Activated CD8-positive, alpha-beta memory T cell treated with anti-CD3 and anti-CD28 coated beads for 4 hours (primary cell): ENCODE measurements at regions not wholly inside any gene's neighbourhood (a gene's known extent, or its start where the extent isn't known, plus 50 kb on each side); places are given as distances from the start of the nearest gene placed in this dataset.
"Not testable (repeated sequence)": the region's sequence is repeated elsewhere in the genome, so short reads cannot be mapped to it uniquely, and the experiment has no call there.

Experiments used
- DNase-seq, 2 donors: peaks; one replicate each; pipeline ENCODE4 v3.0.0-alpha.2; 2020; ENCODE audit warnings: low read depth in 2 of 2

DNA sequence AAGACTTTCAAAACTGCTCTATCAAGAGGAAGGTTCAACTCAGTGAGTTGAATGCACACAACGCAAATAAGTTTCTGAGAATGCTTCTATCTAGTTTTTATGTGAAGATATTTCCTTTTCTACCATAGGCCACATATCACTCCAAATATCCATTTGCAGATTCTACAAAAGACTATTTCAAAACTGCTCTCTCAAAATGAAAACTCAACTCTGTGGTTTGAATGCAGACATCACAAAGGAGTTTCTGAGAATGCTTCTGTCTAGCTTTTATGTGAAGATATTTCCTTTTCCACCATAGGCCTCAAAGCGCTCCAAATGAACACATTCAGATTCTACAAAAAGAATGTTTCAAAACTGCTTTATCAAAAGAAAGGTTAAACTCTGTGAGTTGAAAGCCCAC is 1093.1 kb upstream of the DEFB115 start:
- DNase-seq: not testable (repeated sequence)

DNA sequence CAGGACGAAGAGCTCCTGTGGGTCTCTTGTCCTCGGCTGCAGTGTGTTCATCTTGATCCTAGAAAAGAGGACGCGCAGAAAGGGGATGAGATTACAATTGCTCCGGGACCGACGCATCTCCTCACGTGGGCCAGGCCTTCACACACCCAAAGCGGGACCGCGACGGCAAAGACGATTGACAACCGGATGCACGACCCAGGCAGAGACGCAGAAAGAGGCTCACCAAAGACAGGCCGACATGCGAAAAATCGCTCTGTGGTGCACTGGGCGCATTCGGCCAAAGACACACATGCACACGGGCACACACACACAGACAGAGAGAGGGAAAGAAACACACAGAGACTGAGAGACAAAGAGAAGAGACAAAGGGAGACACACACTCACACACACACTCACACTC is 1089.9 kb upstream of the DEFB115 start:
- no peak for DNase-seq

DNA sequence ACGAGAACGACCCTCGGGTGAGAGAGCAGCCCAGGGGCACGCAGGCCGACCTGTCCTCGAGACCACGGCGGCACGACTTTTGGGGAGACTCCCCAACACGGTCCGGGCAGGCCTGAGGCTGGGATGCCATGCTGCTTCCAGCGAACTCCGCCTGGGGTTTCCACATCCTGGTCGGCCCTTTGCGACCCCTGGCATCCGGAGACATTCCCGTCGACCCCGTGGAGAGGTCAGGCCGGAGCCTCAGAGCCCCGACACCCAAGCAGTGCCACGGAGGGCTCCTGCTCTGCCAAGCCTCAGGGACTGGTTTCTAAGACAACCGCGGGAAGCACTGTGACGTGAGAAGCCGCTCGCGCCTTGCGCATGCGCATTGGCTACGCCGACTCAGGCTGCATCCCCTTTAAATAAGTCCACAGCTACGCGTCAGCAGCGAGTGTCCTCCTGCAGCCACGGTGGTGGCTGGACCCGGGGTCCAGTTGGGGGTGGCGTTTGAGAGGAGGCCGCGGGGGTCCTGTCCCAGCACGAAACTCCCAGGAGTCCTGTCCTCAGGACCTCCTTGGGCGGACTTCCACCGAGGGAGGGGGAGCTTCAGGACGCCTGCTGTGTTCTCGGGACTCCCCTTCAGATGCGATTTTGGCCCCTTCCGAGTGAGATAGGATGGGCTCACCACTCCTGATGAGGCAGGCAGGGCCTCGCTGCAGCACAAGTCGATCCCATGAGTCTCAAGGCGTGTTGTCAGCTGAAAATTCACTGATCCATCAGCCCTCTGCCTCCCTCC is 1089.3 kb upstream of the DEFB115 start:
- DNase-seq: peak in 1 of 2 donors; percentile 28

DNA sequence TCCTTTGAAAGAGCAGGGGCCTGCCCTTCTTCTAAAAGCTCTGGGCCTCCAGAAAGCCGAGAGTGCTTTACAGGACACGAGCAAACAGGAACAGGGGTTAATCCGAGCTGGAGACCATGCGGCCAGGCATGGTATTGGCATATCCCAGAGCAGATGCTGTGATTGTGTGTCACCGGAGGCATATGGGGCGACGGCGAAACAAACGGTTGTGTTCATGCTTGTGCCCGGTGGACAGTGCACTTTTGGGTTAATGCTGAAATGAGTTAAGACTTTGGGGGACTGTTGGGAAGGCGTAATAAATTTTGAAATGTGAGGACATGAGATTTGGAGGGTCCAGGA is 1088.7 kb upstream of the DEFB115 start:
- no peak for DNase-seq

DNA sequence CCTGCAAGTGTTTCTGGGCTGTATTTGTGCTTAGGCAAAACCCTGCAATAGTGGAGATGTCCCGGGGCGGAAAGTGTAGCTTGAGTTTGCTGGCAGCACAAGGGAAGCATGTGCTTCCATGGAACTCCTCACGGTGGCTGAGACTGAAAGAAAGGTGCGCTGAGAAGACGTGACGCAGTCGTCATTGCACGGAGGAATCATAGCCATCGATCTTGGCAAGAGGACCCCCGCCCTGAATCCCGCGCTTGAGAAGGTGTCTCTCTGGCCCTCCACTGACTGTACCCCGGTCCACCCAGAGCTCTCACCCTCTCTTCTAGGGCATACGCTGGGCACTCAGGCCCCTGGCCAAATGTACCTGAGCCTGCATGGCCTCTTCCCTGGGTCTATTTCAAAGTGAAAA is 1081.8 kb upstream of the DEFB115 start:
- DNase-seq: no peak

DNA sequence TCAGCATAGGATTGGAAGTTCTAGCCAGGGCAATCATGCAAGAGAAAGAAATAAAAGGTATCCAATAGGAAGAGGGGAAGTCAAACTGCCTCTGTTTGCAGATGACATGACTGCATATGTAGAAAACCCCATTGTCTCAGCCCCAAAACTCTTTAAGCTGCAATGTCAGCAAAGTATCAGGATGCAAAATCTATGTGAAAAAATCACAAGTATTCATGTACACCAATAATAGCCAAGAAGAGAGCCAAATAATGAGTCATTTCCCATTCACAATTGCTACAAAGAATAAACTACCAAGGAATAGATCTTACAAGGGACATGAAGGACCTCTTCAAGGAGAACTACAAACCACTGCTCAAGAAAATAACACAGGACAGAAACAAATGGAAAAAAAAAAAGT is 1074.3 kb upstream of the DEFB115 start:
- DNase-seq: not testable (repeated sequence)

DNA sequence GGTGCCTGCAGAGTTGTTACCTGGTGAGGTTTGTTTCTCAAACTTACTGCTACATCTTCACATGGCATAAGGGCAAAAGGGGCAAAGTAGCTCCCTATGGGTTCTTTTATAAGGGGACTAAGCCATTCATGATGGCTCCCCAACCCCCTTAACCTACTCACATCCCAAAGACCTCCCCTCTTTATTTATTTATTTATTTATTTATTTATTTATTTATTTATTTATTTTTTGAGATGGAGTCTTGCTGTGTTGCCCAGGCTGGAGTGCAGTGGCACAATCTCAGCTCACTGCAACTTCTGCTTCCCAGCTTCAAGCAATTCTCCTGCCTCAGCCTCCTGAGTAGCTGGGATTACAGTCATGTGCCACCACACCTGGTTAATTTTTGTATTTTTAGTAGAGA is 1065.7 kb upstream of the DEFB115 start:
- not testable (repeated sequence) for DNase-seq

DNA sequence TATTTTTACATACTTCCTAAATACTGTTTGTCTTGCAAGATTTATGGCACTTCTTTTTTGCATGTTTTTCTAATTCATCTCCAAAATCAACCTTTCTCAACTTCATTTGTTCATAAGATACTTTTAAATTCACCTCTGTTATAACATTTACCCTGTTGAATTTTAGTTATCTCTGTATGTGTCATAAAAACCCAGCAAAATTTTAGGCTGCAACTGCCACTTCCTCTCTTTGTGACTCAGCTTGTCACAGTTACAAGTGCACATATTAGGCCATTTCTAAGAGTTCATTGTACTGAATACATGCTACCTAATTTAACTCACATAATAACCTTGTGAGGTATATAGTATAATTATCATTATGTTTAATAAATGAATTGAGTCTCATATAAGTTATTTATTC is 1023.0 kb upstream of the DEFB115 start:
- DNase-seq: not testable (repeated sequence)

DNA sequence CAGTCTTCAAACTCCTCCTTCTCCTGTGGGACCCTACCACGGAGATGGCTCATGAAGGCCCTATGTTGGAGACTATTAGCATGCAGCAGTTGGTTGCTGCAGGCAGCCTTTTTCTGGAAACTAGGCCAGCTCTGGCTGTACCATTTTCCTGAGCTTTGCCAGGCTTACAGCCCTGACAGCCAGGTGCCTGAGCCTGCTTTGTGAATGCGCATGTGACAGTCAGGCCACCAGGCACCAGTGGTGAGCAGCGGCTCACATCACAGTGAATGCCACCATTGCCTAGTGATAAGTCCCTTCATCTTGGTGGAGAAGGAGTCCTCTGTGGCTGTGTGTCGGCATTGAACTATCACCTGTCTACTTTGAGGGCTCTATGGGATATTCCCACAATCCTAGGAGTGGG is 982.4 kb upstream of the DEFB115 start:
- DNase-seq: not testable (repeated sequence)

DNA sequence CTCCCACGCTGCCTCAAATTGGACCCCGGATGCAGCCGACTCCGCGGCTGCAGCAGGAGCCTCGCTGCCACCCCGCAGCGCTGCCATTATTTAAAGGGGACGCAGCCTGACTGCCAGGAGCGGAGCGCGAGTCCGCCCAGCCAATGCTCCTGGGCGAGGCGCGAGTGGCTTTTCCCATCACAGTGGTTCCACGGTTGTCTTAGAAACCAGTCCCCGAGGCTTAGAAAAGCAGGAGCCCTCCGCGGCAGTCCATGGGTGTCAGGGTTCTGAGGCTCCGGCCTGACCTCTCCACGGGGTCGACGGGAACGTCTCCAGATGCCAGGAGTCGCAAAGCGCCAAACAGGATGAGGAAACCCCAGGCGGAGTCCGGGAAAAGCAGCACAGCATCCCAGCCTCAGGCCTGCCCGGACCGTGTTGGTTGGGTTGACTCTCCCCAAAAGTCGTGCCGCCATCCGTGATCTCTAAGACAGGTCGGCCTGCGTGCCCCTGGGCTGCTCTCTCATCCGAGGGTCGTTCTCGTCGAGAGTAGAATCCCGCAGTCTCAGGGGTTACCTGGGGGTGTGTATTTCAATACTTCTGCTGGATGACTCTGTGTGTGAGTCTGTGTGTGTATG is 975.8 kb upstream of the DEFB115 start:
- no peak for DNase-seq

DNA sequence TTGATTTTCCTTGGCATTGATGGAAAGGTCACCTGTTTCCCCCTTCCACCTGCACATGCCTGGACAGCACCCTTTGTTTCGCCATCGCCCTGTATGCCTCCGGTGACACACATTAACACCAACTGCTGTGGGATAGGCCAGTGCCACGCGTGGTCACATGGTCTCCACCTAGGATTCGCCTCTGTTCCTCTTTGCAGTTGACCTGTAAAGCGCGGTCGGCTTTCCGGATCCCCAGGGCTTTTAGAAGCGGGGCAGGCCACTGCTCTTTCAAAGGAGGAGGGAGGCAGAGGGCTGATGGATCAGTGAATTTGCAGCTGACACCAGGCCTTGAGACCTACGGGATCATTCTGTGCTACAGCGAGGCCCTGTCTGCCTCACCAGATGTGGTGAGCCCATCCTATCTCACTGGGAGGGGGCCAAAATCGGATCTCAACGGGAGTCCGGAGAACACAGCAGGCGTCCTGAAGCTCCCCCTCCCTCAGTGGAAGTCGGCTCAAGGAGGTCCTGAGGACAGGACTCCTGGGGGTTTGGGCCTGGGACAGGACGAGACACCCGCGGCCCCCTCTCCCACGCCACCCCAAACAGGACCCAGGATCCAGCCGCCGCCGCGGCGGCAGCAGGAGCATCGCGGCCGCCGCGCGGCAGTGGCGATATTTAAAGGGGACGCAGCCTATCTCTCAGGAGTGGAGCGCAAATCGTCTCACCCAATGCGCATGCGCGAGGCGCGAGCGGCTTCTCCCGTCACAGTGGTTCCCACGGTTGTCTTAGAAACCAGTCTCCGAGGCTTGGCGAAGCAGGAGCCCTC is 973.8 kb upstream of the DEFB115 start:
- DNase-seq: peak; percentile 36 to 69

DNA sequence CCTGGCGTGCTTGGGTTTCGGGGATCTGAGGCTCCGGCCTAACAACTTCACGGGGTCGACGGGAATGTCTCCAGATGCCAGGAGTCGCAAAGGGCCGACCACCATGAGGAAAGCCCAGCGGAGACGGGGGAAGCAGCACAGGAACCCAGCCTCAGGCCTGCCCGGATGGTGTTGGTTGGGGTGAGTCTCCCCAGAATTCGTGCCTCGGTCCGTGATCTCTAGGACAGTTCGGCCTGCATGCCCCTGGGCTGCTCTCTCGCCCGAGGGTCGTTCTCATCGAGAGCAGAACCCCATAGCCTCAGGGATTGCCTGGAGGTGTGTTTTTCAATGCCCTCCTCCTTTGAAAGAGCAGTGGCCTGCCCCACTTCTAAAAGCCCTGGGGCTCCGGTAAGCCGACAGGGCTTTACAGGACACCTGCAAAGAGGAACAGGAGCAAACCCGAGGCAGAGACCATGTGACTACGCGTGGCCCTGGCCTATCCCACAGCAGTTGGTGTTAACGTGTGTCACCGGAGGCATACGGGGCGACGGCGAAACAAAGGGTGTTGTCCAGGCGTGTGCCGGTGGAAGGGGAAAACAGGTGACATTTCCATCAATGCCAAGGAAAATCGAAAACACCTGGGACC is 973.1 kb upstream of the DEFB115 start:
- no peak for DNase-seq

DNA sequence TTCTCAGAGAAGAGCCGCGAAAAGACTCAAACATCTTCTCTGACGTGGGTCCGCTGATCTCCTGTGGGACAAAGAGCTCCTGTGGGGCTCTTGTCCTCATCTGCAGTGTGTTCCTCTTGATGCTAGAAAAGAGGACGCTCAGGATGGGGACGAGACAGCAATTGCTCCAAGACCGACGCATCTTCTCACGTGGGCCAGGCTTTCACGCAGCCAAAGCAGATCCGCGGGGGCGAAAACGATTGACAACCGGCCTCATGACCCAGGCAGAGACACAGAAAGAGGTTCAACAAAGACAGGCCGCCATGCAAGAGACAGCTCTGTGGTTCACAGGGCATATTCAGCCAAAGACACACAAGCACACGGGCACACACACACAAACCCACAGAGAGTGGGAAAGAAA is 971.8 kb upstream of the DEFB115 start:
- no peak for DNase-seq

DNA sequence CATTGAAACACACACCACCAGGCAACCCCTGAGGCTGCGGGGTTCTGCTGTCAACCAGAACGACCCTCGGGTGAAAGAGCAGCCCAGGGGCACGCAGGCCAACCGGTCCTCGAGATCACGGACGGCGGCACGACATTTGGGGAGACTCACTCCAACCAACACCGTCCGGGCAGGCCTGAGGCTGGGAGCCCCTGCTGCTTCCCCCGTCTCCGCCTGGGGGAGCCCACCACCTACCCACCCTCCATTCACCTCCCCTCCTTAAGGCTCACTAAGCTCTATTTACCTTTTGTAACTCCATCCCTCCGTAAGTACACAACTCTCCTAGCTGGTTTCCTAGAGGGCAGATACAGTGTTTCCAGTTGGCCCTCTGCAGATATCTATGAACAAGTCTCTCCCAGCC is 971.3 kb upstream of the DEFB115 start:
- no peak for DNase-seq

DNA sequence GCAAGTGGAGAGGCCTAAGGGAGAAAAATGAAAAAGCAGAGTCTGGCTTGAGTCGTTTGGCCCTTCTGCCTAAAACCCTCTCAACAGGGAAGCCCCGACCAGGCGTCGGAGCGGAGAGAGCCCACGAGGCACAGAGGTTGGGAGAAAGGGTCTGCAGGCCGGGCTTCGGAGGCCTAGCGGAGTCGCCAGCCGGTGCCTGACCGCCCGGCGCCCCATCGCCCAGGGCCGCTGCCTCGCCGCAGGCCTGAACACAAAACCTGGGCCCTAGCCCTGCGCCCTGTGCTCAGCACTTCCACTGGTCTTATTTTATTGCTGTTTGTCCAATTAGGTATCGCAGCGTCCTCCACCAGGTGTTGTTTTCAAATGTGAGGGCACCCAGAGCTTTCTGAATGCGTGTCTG is 970.0 kb upstream of the DEFB115 start:
- not testable (repeated sequence) for DNase-seq

DNA sequence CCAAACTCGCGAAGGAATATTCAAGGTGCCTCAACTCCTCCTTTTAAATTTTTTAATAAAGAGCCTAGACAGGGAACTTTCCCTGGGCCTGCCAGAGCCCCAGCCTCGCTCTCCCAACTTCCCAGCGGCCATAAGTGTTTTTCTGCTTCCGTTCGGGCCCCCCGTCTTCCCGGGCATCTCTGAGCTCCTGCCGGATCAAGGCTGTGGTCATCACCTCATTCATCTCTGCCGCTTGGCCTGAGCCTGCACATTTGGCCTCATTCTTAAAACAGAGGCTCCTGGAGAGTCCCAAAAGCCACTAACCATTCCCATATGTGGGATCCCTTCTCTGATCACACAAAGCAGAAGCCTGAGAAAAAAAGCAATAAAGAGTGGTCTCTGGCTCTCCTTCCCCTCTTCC is 969.1 kb upstream of the DEFB115 start:
- DNase-seq: no peak

DNA sequence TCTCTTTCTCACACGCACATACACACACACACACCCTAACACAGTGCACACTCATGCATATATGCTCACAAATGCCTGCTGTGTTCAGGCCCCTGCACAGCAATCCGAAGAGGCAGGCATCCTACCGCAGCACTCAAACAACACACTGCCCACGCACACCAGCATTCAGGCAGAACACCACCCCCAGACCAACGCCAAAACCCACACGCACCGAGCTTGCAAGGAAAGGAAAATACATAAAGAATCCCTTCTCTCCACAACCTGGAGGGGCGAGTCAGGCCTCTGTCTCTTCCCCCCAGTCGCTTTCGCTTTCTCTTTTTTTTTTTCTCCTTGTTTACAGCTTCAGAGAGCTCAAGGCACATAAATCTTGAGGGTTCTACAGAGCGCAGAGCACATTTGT is 968.4 kb upstream of the DEFB115 start:
- DNase-seq: not testable (repeated sequence)

DNA sequence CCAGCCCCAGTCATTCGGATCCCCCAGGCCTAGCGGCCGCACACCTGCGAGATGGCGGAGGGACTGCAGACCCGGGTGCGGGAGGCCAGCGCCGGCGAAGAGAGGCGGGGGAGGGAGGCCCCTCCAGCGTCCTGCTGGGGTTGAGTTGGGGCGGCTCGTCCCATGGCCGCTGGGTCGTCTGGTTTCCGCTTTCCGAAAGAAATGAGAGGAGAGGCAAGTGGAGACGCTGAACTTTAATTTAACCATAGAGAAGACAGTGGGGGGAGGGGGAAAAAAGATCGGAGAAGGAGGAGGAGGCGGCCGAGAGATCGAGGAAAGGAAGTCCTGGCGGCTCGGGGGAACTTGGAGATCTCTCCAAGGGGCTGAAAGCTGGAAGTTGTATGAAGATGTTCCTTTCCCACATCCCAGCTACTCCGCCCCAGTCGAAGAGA is 967.7 kb upstream of the DEFB115 start:
- DNase-seq: not testable (repeated sequence)

DNA sequence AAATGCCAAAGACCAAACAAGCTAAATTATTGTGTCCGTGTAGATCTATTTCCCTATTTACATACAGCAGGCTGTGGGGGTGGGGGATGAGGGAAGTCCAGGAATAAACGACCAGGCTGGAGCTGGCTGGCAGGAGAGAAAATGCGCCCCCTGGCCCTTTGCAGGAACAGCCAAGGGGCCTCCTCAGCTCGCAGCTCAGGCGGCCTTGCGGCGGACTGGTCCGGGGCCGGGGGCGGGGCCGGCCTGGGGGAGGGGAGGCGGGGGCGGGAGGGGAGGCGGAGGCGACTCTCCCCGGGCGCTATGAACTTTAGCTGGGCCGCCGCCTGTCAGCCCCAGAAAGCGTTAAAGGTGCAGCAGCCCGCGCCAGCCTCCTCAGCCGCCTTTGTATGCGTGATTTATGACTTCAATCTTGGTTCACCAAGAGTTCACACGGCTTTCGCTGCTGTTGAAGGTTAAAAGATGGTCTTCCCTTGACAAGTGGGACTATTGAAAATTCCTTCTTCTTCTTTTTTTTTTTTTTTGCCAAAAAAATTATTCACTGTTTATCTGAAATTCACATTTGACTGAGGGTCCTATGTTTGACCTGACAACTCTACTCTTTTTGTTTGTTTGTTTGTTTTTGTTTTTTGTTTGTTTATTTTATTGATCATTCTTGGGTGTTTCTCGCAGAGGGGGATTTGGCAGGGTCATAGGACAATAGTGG is 967.0 kb upstream of the DEFB115 start:
- not testable (repeated sequence) for DNase-seq

DNA sequence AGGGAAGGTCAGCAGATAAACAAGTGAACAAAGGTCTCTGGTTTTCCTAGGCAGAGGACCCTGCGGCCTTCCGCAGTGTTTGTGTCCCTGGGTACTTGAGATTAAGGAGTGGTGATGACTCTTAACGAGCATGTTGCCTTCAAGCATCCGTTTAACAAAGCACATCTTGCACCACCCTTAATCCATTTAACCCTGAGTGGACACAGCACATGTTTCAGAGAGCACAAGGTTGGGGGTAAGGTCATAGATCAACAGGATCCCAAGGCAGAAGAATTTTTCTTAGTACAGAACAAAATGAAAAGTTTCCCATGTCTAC is 966.4 kb upstream of the DEFB115 start:
- DNase-seq: not testable (repeated sequence)

DNA sequence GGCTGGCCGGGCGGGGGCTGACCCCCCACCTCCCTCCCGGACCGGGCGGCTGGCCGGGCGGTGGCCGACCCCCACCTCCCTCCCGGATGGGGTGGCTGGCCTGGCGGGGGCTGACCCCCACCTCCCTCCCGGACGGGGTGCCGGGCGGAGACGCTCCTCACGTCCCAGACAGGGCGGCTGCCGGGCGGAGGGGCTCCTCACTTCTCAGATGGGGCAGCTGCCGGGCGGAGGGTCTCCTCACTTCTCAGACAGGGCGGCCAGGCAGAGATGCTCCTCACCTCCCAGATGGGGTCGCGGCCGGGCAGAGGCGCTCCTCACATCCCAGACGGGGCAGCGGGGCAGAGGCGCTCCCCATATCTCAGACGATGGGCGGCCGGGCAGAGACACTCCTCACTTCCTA is 965.8 kb upstream of the DEFB115 start:
- not testable (repeated sequence) for DNase-seq

DNA sequence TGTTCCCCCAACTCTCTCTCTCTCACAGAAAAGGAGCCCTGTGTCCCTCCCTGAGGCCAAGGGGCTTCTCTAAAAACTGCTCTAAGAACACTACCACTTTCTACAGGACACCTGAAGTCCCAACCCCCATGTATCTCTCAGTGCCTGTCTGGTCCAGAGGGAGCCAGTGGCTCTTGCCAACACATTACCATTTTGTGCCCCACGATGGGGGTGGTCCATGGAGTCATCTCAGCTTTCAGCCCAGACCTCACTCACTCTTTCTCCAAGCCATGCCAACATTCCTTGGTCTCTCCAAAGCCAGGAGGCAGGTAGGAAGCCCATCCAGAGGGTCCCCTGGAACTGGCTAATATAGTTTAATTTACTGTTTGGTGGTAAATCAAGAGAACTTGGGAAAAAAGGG is 962.1 kb upstream of the DEFB115 start:
- not testable (repeated sequence) for DNase-seq
